HAP-1 (cell line): ENCODE measurements at regions not wholly inside any gene's neighbourhood (a gene's known extent, or its start where the extent isn't known, plus 50 kb on each side); places are given as distances from the start of the nearest gene placed in this dataset.

Experiments
- DNase-seq, 2 experiments: peaks; one replicate each; pipeline ENCODE4 v3.0.0-alpha.2; 2016 to 2020; ENCODE audit warnings: low spot score in 2 of 2
- H3K27me3 ChIP-seq: fragments of 250-450 bp; sonication (Bioruptor Pico); 2 replicates; pipeline ENCODE4 v1.5.1; 2020; ENCODE audit warnings: low read depth, mild to moderate bottlenecking, moderate library complexity
- H3K36me3 ChIP-seq: fragments of 250-450 bp; sonication (Bioruptor Pico); replicated peaks from 2 replicates; pipeline ENCODE4 v1.5.1; 2020; ENCODE audit warnings: mild to moderate bottlenecking
- H3K4me1 ChIP-seq: fragments of 250-450 bp; sonication (Bioruptor Pico); 2 replicates; pipeline ENCODE4 v1.5.1; 2020; ENCODE audit warnings: mild to moderate bottlenecking
- H3K4me3 ChIP-seq: fragments of 250-450 bp; sonication (Bioruptor Pico); 2 replicates; pipeline ENCODE4 v1.5.1; 2020; ENCODE audit warnings: mild to moderate bottlenecking, moderate library complexity
- H3K9me3 ChIP-seq: fragments of 250-450 bp; sonication (Bioruptor Pico); 2 replicates; pipeline ENCODE4 v1.5.1; 2020; ENCODE audit warnings: mild to moderate bottlenecking, moderate library complexity
- in situ Hi-C: fragments of 300-500 bp; cut with MboI; formaldehyde crosslinking; loops from 3 replicates; pipeline ENCODE4 v1.14.3; 2020; ENCODE audit warnings: low sequenced_read_pairs, inconsistent platforms, mixed read lengths

DNA sequence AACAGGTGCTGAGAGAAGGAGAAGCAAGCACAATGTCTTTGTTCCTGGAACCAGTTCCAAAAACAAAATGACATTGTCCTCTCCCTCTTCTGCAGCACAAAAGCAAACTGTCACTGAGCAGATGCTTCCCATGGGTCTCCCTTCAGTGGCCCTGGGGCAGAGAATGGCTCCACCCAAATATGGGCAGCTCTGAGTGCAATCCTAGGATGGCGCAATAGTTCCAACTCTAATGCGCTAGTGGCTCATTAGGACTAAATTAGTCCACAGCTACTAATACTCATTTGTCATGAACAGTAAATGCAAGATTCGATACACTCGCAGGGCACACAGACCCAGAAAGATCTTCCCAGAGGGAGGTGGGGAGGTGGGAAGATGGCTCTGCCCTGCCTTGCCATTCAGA is 205.2 kb upstream of the CHAC2 start:
- H3K36me3 ChIP-seq: no peaks in the 10 kb centered on the region
- DNase-seq: no peak
- no peaks in the 10 kb centered on the region; the same call in 1 of the 2 replicates for H3K9me3 ChIP-seq
- no peaks in the 10 kb centered on the region for H3K27me3 ChIP-seq
- H3K4me3 ChIP-seq: no peak overlapping the region
- in situ Hi-C loops: no loop called here
- H3K4me1 ChIP-seq: no peaks in the 10 kb centered on the region

DNA sequence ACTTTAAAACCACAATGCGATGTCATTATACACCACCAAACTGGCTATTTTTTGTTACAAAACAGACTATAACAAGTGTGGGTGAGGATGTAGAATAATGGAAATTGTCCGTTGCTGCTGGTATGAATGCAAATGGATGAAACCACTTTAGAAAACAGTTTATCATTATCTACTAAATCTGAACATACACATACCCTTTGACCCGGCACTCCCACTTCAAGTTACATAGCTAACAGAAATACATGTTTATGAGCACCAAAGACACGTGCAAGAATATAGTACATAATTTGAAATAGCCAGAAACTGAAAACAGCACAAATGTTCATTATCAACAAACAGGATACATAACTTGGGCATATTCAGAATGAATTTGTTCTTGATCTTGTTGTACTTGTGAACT is 206.4 kb upstream of the CHAC2 start:
- DNase-seq: no peak
- in situ Hi-C loops: no loop called here
- H3K4me3 ChIP-seq: no peak overlapping the region

DNA sequence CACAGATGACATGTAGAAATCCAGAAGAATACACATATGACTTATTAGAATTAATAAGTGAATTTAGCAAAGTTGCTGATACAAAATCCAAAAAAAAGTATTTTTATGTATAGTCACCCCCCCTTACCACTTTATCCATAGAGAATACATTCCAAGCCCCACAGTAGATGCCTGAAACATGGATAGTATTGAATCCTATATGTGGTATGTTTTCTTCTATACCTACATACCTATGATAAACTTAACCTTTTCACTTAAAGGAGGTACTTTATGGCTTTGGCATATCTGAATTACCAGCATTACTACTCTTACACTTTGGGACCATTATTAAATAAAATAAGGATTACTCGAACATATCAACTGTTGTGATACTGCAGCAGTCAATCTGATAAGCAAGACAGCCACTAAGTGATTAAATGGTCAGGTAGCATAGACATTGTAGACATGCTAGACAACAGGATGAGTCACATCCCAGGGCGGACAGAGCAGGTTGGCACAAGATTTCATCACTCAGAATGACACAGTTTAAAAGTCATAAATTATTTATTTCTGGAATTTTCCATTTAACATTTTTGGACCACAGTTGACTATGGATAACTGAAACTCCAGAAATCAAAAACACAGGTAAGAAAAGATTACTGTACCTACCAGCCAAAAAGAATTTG is 208.2 kb upstream of the CHAC2 start:
- in situ Hi-C loops: no loop called here
- H3K27me3 ChIP-seq: no peaks in the 10 kb centered on the region
- no peaks in the 10 kb centered on the region for H3K36me3 ChIP-seq
- no peaks in the 10 kb centered on the region for H3K4me1 ChIP-seq
- DNase-seq: no peak
- H3K9me3 ChIP-seq: peaks cover 2% of the 10 kb centered on the region; the same call in 1 of the 2 replicates
- H3K4me3 ChIP-seq: no peak overlapping the region

More for the DNA sequence above, 206.4 kb upstream of the CHAC2 start:
- no peaks in the 10 kb centered on the region for H3K4me1 ChIP-seq
- no peaks in the 10 kb centered on the region for H3K36me3 ChIP-seq
- no peaks in the 10 kb centered on the region for H3K27me3 ChIP-seq
- H3K9me3 ChIP-seq: peaks cover 2% of the 10 kb centered on the region; the same call in 1 of the 2 replicates

DNA sequence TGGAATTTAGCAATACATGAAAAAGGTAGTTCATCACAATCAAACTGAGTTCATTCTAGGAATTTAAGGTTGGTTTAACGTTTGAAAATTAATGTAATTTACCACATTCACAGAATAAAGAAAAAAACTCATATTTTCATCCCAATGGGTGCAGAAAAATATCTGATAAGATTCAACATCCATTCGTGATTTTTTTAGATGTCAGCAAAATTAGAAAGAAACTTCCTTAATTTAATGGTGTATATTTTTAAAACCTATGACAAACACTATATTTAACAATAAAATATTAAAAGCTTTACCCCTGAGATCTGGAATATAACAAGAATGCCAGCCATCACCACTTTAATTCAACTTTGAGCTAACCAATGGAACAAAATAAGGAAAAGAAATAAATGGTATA is 208.7 kb upstream of the CHAC2 start:
- H3K4me3 ChIP-seq: no peak overlapping the region
- no peaks in the 10 kb centered on the region for H3K27me3 ChIP-seq
- in situ Hi-C loops: no loop called here
- no peaks in the 10 kb centered on the region for H3K4me1 ChIP-seq
- peaks cover 2% of the 10 kb centered on the region; the same call in 1 of the 2 replicates for H3K9me3 ChIP-seq
- no peaks in the 10 kb centered on the region for H3K36me3 ChIP-seq
- no peak for DNase-seq

DNA sequence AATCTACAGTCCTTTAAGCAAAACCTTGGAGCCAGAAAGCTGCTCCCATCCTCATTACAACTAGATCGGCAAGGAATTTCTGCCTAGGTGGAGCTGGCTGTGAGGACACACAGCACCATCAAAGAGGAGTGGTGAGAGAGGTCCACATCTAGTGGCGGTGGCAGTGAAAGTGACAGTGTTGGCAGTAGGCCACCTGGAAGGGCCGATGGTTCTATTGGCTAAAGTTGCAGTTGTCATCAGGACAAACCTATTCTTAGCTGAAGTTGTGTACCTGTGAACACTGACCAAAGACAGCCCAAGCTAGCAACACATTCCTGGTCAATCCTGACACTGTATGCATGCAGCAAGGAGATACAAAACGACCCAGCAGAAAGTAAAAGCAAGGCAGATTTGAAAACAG is 218.1 kb upstream of the CHAC2 start:
- in situ Hi-C loops: no loop called here
- DNase-seq: no peak

DNA sequence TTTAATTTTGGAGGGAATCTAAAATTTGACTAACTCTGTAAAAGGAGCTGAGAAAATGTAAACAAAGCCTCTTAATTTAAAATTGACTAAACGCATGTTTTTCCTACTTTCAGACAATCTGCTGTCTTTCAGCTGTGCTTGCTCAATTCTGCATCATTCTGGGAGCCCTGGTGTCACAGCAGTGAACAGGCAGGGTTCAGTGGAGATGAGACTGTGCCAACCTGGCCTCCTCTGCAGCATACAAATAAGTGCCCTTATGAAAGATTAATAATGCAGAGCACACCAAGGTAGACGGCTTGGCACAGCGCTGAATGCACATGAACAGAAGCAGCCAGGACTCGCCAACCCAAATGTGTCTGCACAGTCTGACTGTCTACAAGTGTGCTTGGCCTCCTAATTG is 222.0 kb upstream of the CHAC2 start:
- Histone ChIP-seq H3K4me1 (no peaks in the 10 kb centered on the region), H3K9me3 (no peaks in the 10 kb centered on the region), H3K4me3 (no peak overlapping the region), H3K36me3 (no peaks in the 10 kb centered on the region), H3K27me3 (no peaks in the 10 kb centered on the region)
- no peak for DNase-seq
- in situ Hi-C loops: no loop called here

More for the DNA sequence above, 218.1 kb upstream of the CHAC2 start:
- Histone ChIP-seq H3K4me1 (no peaks in the 10 kb centered on the region), H3K27me3 (no peaks in the 10 kb centered on the region), H3K4me3 (no peak overlapping the region), H3K36me3 (no peaks in the 10 kb centered on the region), H3K9me3 (no peaks in the 10 kb centered on the region)

DNA sequence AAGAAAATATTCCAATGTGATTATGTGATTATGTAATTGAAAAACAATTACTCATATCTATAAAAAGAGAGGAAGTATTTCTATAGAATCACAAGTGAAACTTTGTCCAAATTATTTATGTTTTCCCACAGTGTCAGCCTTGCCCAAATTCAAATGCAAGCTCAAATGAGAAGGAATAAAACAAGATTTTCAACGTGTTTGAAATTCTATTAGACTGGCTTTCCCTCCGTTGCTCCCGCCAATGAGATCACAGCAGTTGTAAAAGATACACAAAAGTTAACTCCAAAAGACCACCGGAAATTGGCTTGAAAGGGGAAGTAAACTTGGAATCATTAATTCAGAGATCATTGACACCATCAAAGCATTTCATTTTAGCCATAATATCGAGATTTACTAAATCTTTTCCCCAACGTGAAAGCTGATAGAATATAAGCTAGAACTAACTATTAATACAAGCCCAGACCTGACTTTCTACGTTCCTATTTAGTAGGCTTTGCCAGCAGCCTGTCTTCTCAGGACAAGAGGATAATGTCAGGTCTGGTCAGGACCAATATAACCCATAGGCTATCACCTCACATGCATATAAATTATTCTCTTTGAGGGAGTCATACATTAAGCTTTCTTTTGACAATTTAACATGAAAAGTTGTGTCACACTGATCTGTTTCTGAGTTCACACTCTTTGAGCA is 222.6 kb upstream of the CHAC2 start:
- no peak for DNase-seq
- no peaks in the 10 kb centered on the region for H3K36me3 ChIP-seq
- in situ Hi-C loops: no loop called here
- H3K4me1 ChIP-seq: no peaks in the 10 kb centered on the region
- no peaks in the 10 kb centered on the region for H3K27me3 ChIP-seq
- no peaks in the 10 kb centered on the region for H3K9me3 ChIP-seq
- H3K4me3 ChIP-seq: no peak overlapping the region

DNA sequence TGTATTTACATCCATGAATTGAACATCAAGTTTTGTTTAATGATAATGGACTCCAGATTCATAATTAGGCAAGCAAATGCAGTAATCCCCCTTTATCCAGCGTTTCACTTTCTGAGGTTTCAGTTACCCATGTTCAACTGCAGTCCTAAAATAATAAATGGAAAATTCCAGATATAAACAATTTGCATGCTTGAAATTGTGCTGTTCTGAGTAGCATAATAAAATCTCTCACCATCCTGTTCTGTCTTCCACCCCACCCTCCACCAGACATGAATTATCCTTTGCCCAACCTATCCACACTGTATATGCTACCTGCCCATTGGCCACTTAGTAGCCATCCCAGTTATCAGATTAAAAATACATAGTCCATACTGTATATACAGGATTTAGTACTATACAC is 224.5 kb upstream of the CHAC2 start:
- Histone ChIP-seq H3K36me3 (no peaks in the 10 kb centered on the region), H3K9me3 (no peaks in the 10 kb centered on the region), H3K27me3 (no peaks in the 10 kb centered on the region), H3K4me1 (no peaks in the 10 kb centered on the region), H3K4me3 (no peak overlapping the region)
- DNase-seq: no peak
- in situ Hi-C loops: no loop called here

DNA sequence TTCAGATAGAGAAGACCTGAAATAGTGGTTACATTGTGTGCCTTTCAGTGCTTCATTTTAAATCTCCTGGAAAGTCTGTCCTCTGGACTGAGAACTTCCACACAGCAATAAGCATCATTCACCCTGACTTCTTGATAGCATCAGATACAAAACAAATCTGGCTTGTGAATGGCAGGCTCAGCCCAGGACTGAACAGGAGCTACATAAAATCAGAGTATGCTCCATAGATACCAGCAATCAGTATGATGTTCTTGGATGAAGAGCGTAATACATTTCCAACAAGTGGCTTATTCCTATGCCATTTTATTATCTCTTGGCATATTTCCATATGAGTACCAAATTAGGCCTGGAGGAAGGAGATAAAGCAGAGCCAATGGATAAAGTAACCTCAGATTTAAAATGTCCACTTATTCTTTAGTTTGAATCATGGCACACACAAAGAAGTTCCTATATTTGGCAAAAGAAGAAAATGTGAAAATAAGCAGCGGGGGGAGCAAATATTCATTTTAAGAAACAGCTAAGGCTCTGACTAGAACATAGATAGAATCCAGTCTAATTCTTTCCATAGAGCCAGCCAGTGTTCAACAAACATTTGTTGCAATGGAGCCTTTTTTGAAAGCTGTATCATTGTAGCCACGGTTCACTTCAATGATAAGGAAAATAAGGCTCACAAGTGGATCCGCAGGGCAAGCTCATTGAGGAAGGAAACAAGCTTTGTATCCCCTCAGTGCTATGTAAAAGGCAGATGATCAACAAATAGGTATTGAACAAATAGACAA is 230.8 kb upstream of the CHAC2 start:
- no peak for DNase-seq
- H3K4me1 ChIP-seq: no peaks in the 10 kb centered on the region
- in situ Hi-C loops: no loop called here
- no peaks in the 10 kb centered on the region for H3K36me3 ChIP-seq
- H3K4me3 ChIP-seq: no peak overlapping the region
- no peaks in the 10 kb centered on the region; the same call in 1 of the 2 replicates for H3K9me3 ChIP-seq
- H3K27me3 ChIP-seq: 0 out of 2 replicates have a peak, but pooled peaks cover 2% of the 10 kb centered on the region

DNA sequence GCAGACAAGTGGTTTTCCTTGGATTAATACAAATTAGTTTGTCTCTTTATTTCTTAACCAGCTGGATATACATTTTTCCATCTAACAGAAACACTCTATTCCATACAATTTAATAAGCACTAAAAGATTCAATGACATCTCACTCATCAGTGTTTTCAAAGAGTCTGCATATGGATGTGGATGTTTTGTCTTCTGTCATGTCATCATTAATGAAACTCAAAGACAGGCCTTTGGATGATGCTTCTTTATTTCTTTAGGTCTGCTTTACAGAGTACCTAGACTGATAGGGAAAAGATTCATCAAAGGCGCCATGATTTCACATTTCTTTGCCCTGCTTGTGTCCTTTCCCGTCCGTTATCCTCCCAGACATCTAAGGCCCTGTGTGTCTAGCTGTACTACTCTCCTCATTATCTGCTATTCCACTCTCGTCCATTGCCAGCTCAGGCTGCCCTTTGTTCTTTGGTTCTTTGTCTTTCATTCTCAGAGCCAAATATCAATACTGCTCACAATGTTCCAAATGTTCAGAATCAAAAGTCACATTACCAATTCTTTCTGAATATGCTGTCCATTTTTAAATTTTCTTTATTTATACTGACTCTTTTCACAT is 232.3 kb upstream of the CHAC2 start:
- Histone ChIP-seq H3K4me3 (no peak overlapping the region), H3K27me3 (0 out of 2 replicates have a peak, but pooled peaks cover 2% of the 10 kb centered on the region), H3K4me1 (no peaks in the 10 kb centered on the region), H3K9me3 (no peaks in the 10 kb centered on the region; the same call in 1 of the 2 replicates), H3K36me3 (no peaks in the 10 kb centered on the region)
- in situ Hi-C loops: no loop called here
- DNase-seq: no peak

DNA sequence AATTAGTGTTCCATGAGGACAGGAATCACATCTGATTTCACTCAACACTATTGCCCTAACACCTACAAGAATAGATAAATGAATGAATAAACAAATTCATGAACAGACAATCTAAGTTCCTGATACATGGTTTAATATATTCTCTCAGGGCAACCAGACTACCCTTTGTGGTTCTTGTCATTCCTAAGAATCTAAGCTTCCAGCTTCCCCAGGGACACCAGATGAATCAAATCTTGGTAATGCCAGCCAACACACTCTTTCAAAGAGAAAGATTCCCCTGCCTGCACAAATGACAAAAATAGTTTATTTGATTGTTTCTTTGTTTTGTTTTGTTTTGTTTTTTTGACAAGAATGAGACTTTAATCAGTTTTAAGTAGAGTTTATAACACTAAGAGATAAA is 237.5 kb upstream of the CHAC2 start:
- H3K27me3 ChIP-seq: 0 out of 2 replicates have a peak, but pooled peaks cover 2% of the 10 kb centered on the region
- in situ Hi-C loops: no loop called here
- peaks cover 5% of the 10 kb centered on the region; the same call in 1 of the 2 replicates for H3K9me3 ChIP-seq
- no peak overlapping the region for H3K4me3 ChIP-seq
- DNase-seq: no peak
- no peaks in the 10 kb centered on the region for H3K36me3 ChIP-seq
- H3K4me1 ChIP-seq: no peaks in the 10 kb centered on the region

DNA sequence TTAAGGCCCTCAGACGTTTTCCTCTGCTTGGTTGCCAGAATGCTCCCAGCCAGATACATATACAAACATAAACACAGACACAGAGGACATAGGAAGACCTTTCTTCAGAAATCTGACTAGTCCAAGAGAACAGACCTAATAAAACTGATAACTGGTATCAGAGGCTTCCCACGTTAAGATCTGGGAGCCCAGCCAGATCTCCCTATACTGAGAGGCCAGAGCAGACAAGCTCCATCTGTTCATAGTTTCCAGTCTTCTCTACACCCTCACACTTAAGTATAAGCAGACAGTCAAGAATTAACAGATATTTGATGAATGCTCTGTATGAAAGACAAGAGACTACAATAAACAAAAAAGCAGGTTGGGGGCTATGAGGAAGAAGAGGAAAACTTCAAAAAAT is 240.5 kb upstream of the CHAC2 start:
- no peak for DNase-seq
- H3K36me3 ChIP-seq: no peaks in the 10 kb centered on the region
- no peak overlapping the region for H3K4me3 ChIP-seq
- H3K4me1 ChIP-seq: no peaks in the 10 kb centered on the region
- peaks cover 5% of the 10 kb centered on the region; the same call in 1 of the 2 replicates for H3K9me3 ChIP-seq
- no peaks in the 10 kb centered on the region for H3K27me3 ChIP-seq
- in situ Hi-C loops: no loop called here

DNA sequence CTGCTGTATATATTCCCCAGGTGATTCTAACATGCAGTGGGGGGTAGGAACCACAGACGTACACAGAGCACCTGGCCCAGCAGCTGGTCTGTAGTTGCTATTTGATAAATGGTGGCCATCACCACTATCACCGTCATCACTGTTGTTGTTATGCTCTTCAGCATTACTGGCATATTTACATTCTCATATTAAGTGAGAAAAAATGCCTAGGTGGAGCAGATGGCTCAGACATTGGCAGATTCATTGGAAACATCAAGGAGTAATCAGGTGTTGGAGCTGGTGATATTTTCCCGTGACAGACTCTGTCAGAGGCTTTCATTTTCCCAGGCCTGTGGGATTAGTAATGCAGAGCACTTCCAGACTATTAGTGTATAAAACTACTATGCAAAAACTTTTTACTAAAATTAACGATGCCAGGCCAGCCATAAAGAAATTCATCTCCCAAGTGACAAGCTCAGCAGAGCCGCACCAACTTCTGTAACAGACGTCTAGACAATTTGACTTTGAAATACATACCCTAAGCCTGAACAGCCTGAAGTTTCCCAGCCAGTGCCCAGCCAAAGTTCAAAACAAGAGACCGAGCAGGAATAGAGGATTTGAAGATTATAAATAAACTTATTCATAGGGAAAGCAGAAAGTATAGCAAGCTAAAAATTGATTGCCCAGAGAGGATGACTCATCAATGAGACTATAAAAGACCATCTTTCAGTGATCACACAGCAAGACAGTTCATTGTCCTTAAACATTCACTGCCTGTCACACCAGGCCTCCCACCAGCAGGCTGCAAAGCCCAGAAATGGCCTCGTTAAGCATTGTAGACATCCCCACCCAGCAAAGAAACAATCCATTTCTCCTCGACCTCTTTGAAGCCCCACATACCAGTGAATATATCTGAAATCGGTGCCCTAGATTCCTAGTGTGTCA is 247.4 kb upstream of the CHAC2 start:
- no peaks in the 10 kb centered on the region for H3K9me3 ChIP-seq
- in situ Hi-C loops: no loop called here
- DNase-seq: peak; percentile 37 to 45
- peaks cover 11% of the 10 kb centered on the region for H3K4me1 ChIP-seq
- H3K27me3 ChIP-seq: no peaks in the 10 kb centered on the region
- no peaks in the 10 kb centered on the region for H3K36me3 ChIP-seq
- H3K4me3 ChIP-seq: no peak overlapping the region
